ENCODE measurements at regions not wholly inside any gene's neighbourhood (a gene's known extent, or its start where the extent isn't known, plus 50 kb on each side); places are given as distances from the start of the nearest gene placed in this dataset.

GRCh38 chr5:51991940-51992339 is 608.7 kb downstream of the ISL1 start:
- Mint-ChIP-seq H3K27ac (no peak overlapping the region), H3K27me3 (ENCODE audit: low read depth) (no peaks in the 10 kb centered on the region), H3K36me3 (no peaks in the 10 kb centered on the region), H3K4me3 (no peak overlapping the region), H3K9me3 (peaks cover 3% of the 10 kb centered on the region; the same call in 1 of the 2 replicates), H3K4me1 (peaks cover 5% of the 10 kb centered on the region)
- ATAC-seq (no peak), DNase-seq (ENCODE audit: low spot score) (no peak)
- POLR2A ChIA-PET: no interaction called here
- CTCF ChIA-PET: no interaction called here
- TF ChIP-seq KAT7 (CRISPR knock-in tag; IDR thresholded peaks at IDR 0.05; ENCODE audit: borderline replicate concordance) (no peak), NFE2L1 (CRISPR knock-in tag; IDR thresholded peaks at IDR 0.05) (no peak), ZNF423 (CRISPR knock-in tag; IDR thresholded peaks at IDR 0.05) (no peak), GTF2I (CRISPR knock-in tag; conservative IDR thresholded peaks at IDR 0.05) (no peak), ATF3 (CRISPR knock-in tag; conservative IDR thresholded peaks at IDR 0.05) (no peak), USF1 (CRISPR knock-in tag; IDR thresholded peaks at IDR 0.05) (no peak), E2F5 (CRISPR knock-in tag; IDR thresholded peaks at IDR 0.05) (no peak), SP1 (CRISPR knock-in tag; conservative IDR thresholded peaks at IDR 0.05) (no peak), ATF6 (CRISPR knock-in tag; IDR thresholded peaks at IDR 0.05) (no peak), SOX15 (CRISPR knock-in tag; IDR thresholded peaks at IDR 0.05) (no peak), ETV6 (CRISPR knock-in tag; IDR thresholded peaks at IDR 0.05) (no peak), E2F1 (CRISPR knock-in tag; IDR thresholded peaks at IDR 0.05) (no peak), NFATC4 (CRISPR knock-in tag; IDR thresholded peaks at IDR 0.05) (no peak), NR1H2 (CRISPR knock-in tag; IDR thresholded peaks at IDR 0.05) (no peak), E2F4 (CRISPR knock-in tag; IDR thresholded peaks at IDR 0.05; ENCODE audit: borderline replicate concordance, low read depth) (no peak), GABPB1 (CRISPR knock-in tag; IDR thresholded peaks at IDR 0.05) (no peak), ATF2 (CRISPR knock-in tag; IDR thresholded peaks at IDR 0.05; ENCODE audit: borderline replicate concordance, low read depth) (no peak), CBFB (CRISPR knock-in tag; IDR thresholded peaks at IDR 0.05; ENCODE audit: low read depth) (no peak), CDX4 (CRISPR knock-in tag; IDR thresholded peaks at IDR 0.05; ENCODE audit: borderline replicate concordance) (no peak)

All from WTC11 (cell line).